Muscle of leg (tissue), 3 donors: ENCODE measurements at regions not wholly inside any gene's neighbourhood (a gene's known extent, or its start where the extent isn't known, plus 50 kb on each side); places are given as distances from the start of the nearest gene placed in this dataset.

Experiments used
- DNase-seq: peaks from one replicate; pipeline ENCODE4 v3.0.0; 2013
- H3K27ac ChIP-seq: one replicate; pipeline ENCODE4 v1.5.1; 2013; ENCODE audit warnings: mild to moderate bottlenecking, low read length, control low read depth
- H3K27me3 ChIP-seq: one replicate; pipeline ENCODE4 v1.6.1; 2013; ENCODE audit warnings: low read length; ENCODE audit not compliant: control insufficient read depth, insufficient read depth
- H3K36me3 ChIP-seq: one replicate; pipeline ENCODE4 v1.6.1; 2013; ENCODE audit warnings: low read length; ENCODE audit not compliant: control insufficient read depth, insufficient read depth
- H3K4me1 ChIP-seq: one replicate; pipeline ENCODE4 v1.6.1; 2013; ENCODE audit warnings: low read length; ENCODE audit not compliant: control insufficient read depth, insufficient read depth
- H3K4me3 ChIP-seq: one replicate; pipeline ENCODE4 v1.5.1; 2013; ENCODE audit warnings: low read length, control low read depth
- H3K9me3 ChIP-seq: replicated peaks from 2 replicates; pipeline ENCODE4 v1.6.1; 2013; ENCODE audit warnings: low read depth, low read length; ENCODE audit not compliant: control insufficient read depth
- whole genome bisulfite sequencing: methylation state at CpG from one replicate; pipeline ENCODE4 v1.1.5; 2013; ENCODE audit warnings: missing lambda C conversion rate; ENCODE audit not compliant: insufficient coverage; 5-methylcytosine and 5-hydroxymethylcytosine counted together

GRCh38 chr1:238772322-238772721, 614.0 kb upstream of the CHRM3 start:
- H3K4me3 ChIP-seq: no peak overlapping the region
- no peaks in the 10 kb centered on the region for H3K27me3 ChIP-seq
- WGBS: no CpG with 5 or more reads among the region's 2 CpGs
- no peaks in the 10 kb centered on the region for H3K36me3 ChIP-seq
- no peak overlapping the region for H3K27ac ChIP-seq
- no peaks in the 10 kb centered on the region for H3K9me3 ChIP-seq
- no peak for DNase-seq
- no peaks in the 10 kb centered on the region for H3K4me1 ChIP-seq

- H3K9me3 ChIP-seq: peaks cover 14% of the 10 kb centered on the region
- no peaks in the 10 kb centered on the region for H3K27me3 ChIP-seq
- no CpG with 5 or more reads among the region's 2 CpGs for WGBS
- no peaks in the 10 kb centered on the region for H3K36me3 ChIP-seq
- H3K4me3 ChIP-seq: no peak overlapping the region
- no peak overlapping the region for H3K27ac ChIP-seq
- no peaks in the 10 kb centered on the region for H3K4me1 ChIP-seq
- DNase-seq: peak; percentile 7
These were observed 619.0 kb upstream of the CHRM3 start for GRCh38 chr1:238767321-238767720.

GRCh38 chr1:238764779-238765178, 621.6 kb upstream of the CHRM3 start:
- DNase-seq: no peak
- Histone ChIP-seq H3K27me3 (no peaks in the 10 kb centered on the region), H3K4me3 (no peak overlapping the region), H3K27ac (no peak overlapping the region), H3K4me1 (no peaks in the 10 kb centered on the region), H3K9me3 (peaks cover 14% of the 10 kb centered on the region), H3K36me3 (no peaks in the 10 kb centered on the region)
- no CpG with 5 or more reads among the region's 2 CpGs for WGBS

- H3K27me3 ChIP-seq: no peaks in the 10 kb centered on the region
- no peak overlapping the region for H3K27ac ChIP-seq
- no peak for DNase-seq
- H3K36me3 ChIP-seq: no peaks in the 10 kb centered on the region
- WGBS: 51% methylated on average over 3 of the region's 3 CpGs
- no peaks in the 10 kb centered on the region for H3K4me1 ChIP-seq
- H3K4me3 ChIP-seq: no peak overlapping the region
- no peaks in the 10 kb centered on the region for H3K9me3 ChIP-seq
These were observed 633.1 kb upstream of the CHRM3 start for GRCh38 chr1:238753252-238753651.

GRCh38 chr1:238752327-238752726, 634.0 kb upstream of the CHRM3 start:
- DNase-seq: no peak
- H3K9me3 ChIP-seq: no peaks in the 10 kb centered on the region
- no peaks in the 10 kb centered on the region for H3K36me3 ChIP-seq
- H3K4me3 ChIP-seq: no peak overlapping the region
- H3K4me1 ChIP-seq: no peaks in the 10 kb centered on the region
- H3K27ac ChIP-seq: no peak overlapping the region
- H3K27me3 ChIP-seq: no peaks in the 10 kb centered on the region
- 89% methylated on average over 1 of the region's 3 CpGs for WGBS

GRCh38 chr1:238745069-238745468, 641.3 kb upstream of the CHRM3 start:
- peaks cover 8% of the 10 kb centered on the region for H3K9me3 ChIP-seq
- WGBS: 74% methylated on average over 9 of the region's 13 CpGs

GRCh38 chr1:238738892-238739291, 647.5 kb upstream of the CHRM3 start:
- 43% methylated on average over 1 of the region's 2 CpGs for WGBS
- no peak overlapping the region for H3K4me3 ChIP-seq
- no peaks in the 10 kb centered on the region for H3K27me3 ChIP-seq
- H3K27ac ChIP-seq: no peak overlapping the region
- H3K36me3 ChIP-seq: no peaks in the 10 kb centered on the region
- H3K4me1 ChIP-seq: no peaks in the 10 kb centered on the region
- H3K9me3 ChIP-seq: no peaks in the 10 kb centered on the region
- DNase-seq: peak; percentile 84

More at GRCh38 chr1:238745069-238745468, 641.3 kb upstream of the CHRM3 start:
- no peak for DNase-seq
- no peaks in the 10 kb centered on the region for H3K4me1 ChIP-seq
- H3K27ac ChIP-seq: no peak overlapping the region
- H3K27me3 ChIP-seq: no peaks in the 10 kb centered on the region
- H3K36me3 ChIP-seq: no peaks in the 10 kb centered on the region
- no peak overlapping the region for H3K4me3 ChIP-seq

- Histone ChIP-seq H3K9me3 (no peaks in the 10 kb centered on the region), H3K27me3 (no peaks in the 10 kb centered on the region), H3K4me3 (no peak overlapping the region), H3K4me1 (no peaks in the 10 kb centered on the region), H3K36me3 (no peaks in the 10 kb centered on the region), H3K27ac (no peak overlapping the region)
- DNase-seq: no peak
These were observed 658.7 kb upstream of the CHRM3 start for GRCh38 chr1:238727670-238728069.

GRCh38 chr1:238722812-238723211, 663.6 kb upstream of the CHRM3 start:
- Histone ChIP-seq H3K9me3 (no peaks in the 10 kb centered on the region), H3K27ac (no peak overlapping the region), H3K36me3 (no peaks in the 10 kb centered on the region), H3K27me3 (no peaks in the 10 kb centered on the region), H3K4me1 (no peaks in the 10 kb centered on the region), H3K4me3 (no peak overlapping the region)
- WGBS: no CpG with 5 or more reads among the region's 4 CpGs
- DNase-seq: no peak

- Histone ChIP-seq H3K27me3 (no peaks in the 10 kb centered on the region), H3K4me1 (no peaks in the 10 kb centered on the region), H3K27ac (no peak overlapping the region), H3K4me3 (no peak overlapping the region), H3K9me3 (no peaks in the 10 kb centered on the region), H3K36me3 (no peaks in the 10 kb centered on the region)
- WGBS: no CpG with 5 or more reads among the region's 2 CpGs
- no peak for DNase-seq
These were observed 675.7 kb upstream of the CHRM3 start for GRCh38 chr1:238710697-238711096.

- Histone ChIP-seq H3K4me3 (no peak overlapping the region), H3K4me1 (no peaks in the 10 kb centered on the region), H3K27ac (no peak overlapping the region), H3K27me3 (no peaks in the 10 kb centered on the region), H3K36me3 (no peaks in the 10 kb centered on the region), H3K9me3 (no peaks in the 10 kb centered on the region)
- 86% methylated on average over 4 of the region's 5 CpGs for WGBS
- no peak for DNase-seq
These were observed 685.3 kb upstream of the CHRM3 start for GRCh38 chr1:238701024-238701423.
